CD4-positive, alpha-beta T cell (primary cell): ENCODE measurements at regions not wholly inside any gene's neighbourhood (a gene's known extent, or its start where the extent isn't known, plus 50 kb on each side); places are given as distances from the start of the nearest gene placed in this dataset.

Experiments used
- ATAC-seq: fragments of 200-7000 bp; cut with Tn5 transposase; one replicate; pipeline ENCODE4 v1.10.0; 2022; ENCODE audit warnings: mild to moderate bottlenecking; ENCODE audit not compliant: poor library complexity
- CTCF ChIA-PET: fragments of 350-600 bp; sonication (Branson Sonifier 250); formaldehyde crosslinking; loops from one replicate; lab custom pipeline; 2021; ENCODE audit warnings: antibody characterized with exemption, inconsistent platforms; lab: Charles Lee
- POLR2A ChIA-PET: fragments of 350-600 bp; sonication (Branson Sonifier 250); formaldehyde crosslinking; loops from one replicate; lab custom pipeline; 2021; ENCODE audit warnings: antibody characterized with exemption, inconsistent platforms; lab: Charles Lee
- DNase-seq, 14 experiments: peaks; one replicate each; pipeline ENCODE4 v3.0.0-alpha.2; 2013 to 2020; ENCODE audit warnings: mixed read lengths in 2 of 14
- H3K27ac ChIP-seq, 2 donors: one replicate each; pipeline versions ENCODE4 v1.5.1 to v1.7.0; 2013; ENCODE audit warnings: low read length in 2 of 2, low read depth in 1 of 2, mild to moderate bottlenecking in 1 of 2
- H3K27me3 ChIP-seq, 2 experiments: 1 replicate in 1 of 2; 2 replicates in 1 of 2; pipeline versions ENCODE4 v1.6.1 to v1.7.0; 2013; ENCODE audit warnings: low read length in 2 of 2, control low read depth in 1 of 2, mild to moderate bottlenecking in 1 of 2, moderate library complexity in 1 of 2; ENCODE audit not compliant: insufficient read depth in 2 of 2, control insufficient read depth in 1 of 2
- H3K36me3 ChIP-seq: one replicate; pipeline ENCODE4 v1.6.1; 2013; ENCODE audit warnings: low read length, control low read depth; ENCODE audit not compliant: insufficient read depth
- H3K4me1 ChIP-seq: one replicate; pipeline ENCODE4 v1.6.1; 2013; ENCODE audit warnings: low read length, control low read depth; ENCODE audit not compliant: insufficient read depth
- H3K4me3 ChIP-seq: one replicate; pipeline ENCODE4 v1.5.1; 2013; ENCODE audit warnings: mild to moderate bottlenecking, low read length, moderate library complexity
- H3K9me3 ChIP-seq, 2 experiments: 1 replicate in 1 of 2; 2 replicates in 1 of 2; pipeline versions ENCODE4 v1.6.1 to v1.7.0; 2013; ENCODE audit warnings: low read length in 2 of 2, mild to moderate bottlenecking in 2 of 2, control low read depth in 1 of 2, moderate library complexity in 1 of 2; ENCODE audit not compliant: control insufficient read depth in 1 of 2, insufficient read depth in 1 of 2
- H3K27ac Mint-ChIP-seq: one replicate; pipeline ENCODE4 v1.8.0; 2020; ENCODE audit warnings: mixed read lengths
- H3K27me3 Mint-ChIP-seq: one replicate; pipeline ENCODE4 v1.8.0; 2021; ENCODE audit warnings: mixed read lengths
- H3K36me3 Mint-ChIP-seq: one replicate; pipeline ENCODE4 v1.8.0; 2021; ENCODE audit warnings: low read depth, mixed read lengths
- H3K4me1 Mint-ChIP-seq: one replicate; pipeline ENCODE4 v1.8.0; 2021; ENCODE audit warnings: low read depth, mixed read lengths
- H3K4me3 Mint-ChIP-seq: one replicate; pipeline ENCODE4 v1.8.0; 2020; ENCODE audit warnings: mild to moderate bottlenecking, mixed read lengths
- H3K9me3 Mint-ChIP-seq: one replicate; pipeline ENCODE4 v1.8.0; 2020; ENCODE audit warnings: mixed read lengths
- CTCF ChIP-seq: fragments of 200-600 bp; IDR thresholded peaks from one replicate; pipeline ENCODE4 v1.8.0; 2022; ENCODE audit warnings: antibody characterized with exemption, mild to moderate bottlenecking
- intact Hi-C, 2 experiments: fragments of 100-400 bp; cut with DNase I in 1 of 2; cut with micrococcal nuclease in 1 of 2; formaldehyde crosslinking; loops; one replicate each; pipeline versions ENCODE4 v1.15.1 to v1.9.0; 2023 to 2025; cut with DNase I, micrococcal nuclease

- Histone ChIP-seq H3K36me3 (no peaks in the 10 kb centered on the region), H3K4me1 (no peaks in the 10 kb centered on the region), H3K4me3 (no peak overlapping the region), H3K9me3 (peaks cover 0 to 8% of the 10 kb centered on the region in 2 experiments), H3K27me3 (no peaks in the 10 kb centered on the region), H3K27ac (no peak overlapping the region)
- no peak overlapping the region for H3K27ac Mint-ChIP-seq
- intact Hi-C loops: no loop called here
- DNase-seq: no peak
- H3K27me3 Mint-ChIP-seq: no peaks in the 10 kb centered on the region
- ATAC-seq: no peak
- H3K4me3 Mint-ChIP-seq: no peak overlapping the region
- POLR2A ChIA-PET: no interaction called here
- no peaks in the 10 kb centered on the region for H3K4me1 Mint-ChIP-seq
- no peaks in the 10 kb centered on the region for H3K36me3 Mint-ChIP-seq
- peaks cover 14% of the 10 kb centered on the region for H3K9me3 Mint-ChIP-seq
- TF ChIP-seq CTCF: no peak
- CTCF ChIA-PET: no interaction called here
These were observed 261.2 kb downstream of the TAF11L14 start for GRCh38 chr5:17895288-17896033.

GRCh38 chr5:17896605-17897004, 262.3 kb downstream of the TAF11L14 start:
- POLR2A ChIA-PET: no interaction called here

DNA sequence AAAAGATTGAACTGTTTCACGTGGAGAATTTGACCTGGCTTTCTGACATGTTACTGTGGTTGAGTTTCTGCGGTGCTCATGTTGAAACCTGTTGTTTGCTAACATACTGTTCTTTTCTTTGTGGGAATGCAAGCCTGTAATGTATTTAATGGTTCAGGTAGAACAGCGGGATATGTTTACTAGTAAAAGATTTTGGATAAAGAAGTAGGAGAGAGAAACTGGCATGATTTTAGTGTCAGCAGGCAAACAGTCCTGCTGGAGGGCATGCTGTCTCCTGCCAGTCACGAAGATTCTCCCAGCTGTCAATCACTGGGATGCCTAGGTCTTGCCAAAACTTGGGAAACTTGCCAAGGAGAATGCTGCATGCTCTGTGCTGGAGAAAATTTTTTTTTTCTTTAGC, 263.5 kb downstream of the TAF11L14 start:
- no peak overlapping the region for H3K27ac ChIP-seq
- no peaks in the 10 kb centered on the region for H3K36me3 ChIP-seq
- intact Hi-C loops: no loop called here
- peaks cover 0 to 8% of the 10 kb centered on the region in 2 experiments for H3K9me3 ChIP-seq
- ChIA-PET CTCF (no interaction called here), POLR2A (no interaction called here)
- DNase-seq (no peak), ATAC-seq (no peak)
- TF ChIP-seq CTCF: no peak
- H3K4me1 ChIP-seq: no peaks in the 10 kb centered on the region
- no peaks in the 10 kb centered on the region for H3K27me3 Mint-ChIP-seq
- no peaks in the 10 kb centered on the region for H3K27me3 ChIP-seq
- no peaks in the 10 kb centered on the region for H3K36me3 Mint-ChIP-seq
- no peak overlapping the region for H3K4me3 ChIP-seq
- H3K4me3 Mint-ChIP-seq: no peak overlapping the region
- H3K9me3 Mint-ChIP-seq: peaks cover 15% of the 10 kb centered on the region
- no peak overlapping the region for H3K27ac Mint-ChIP-seq
- H3K4me1 Mint-ChIP-seq: no peaks in the 10 kb centered on the region

More at GRCh38 chr5:17896605-17897004, 262.3 kb downstream of the TAF11L14 start:
- Histone ChIP-seq H3K27ac (no peak overlapping the region), H3K4me1 (no peaks in the 10 kb centered on the region), H3K27me3 (no peaks in the 10 kb centered on the region), H3K4me3 (no peak overlapping the region), H3K36me3 (no peaks in the 10 kb centered on the region), H3K9me3 (peaks cover 0 to 8% of the 10 kb centered on the region in 2 experiments)
- Mint-ChIP-seq H3K4me3 (no peak overlapping the region), H3K36me3 (no peaks in the 10 kb centered on the region), H3K27ac (no peak overlapping the region), H3K9me3 (peaks cover 14% of the 10 kb centered on the region), H3K27me3 (no peaks in the 10 kb centered on the region), H3K4me1 (no peaks in the 10 kb centered on the region)
- intact Hi-C loops: no loop called here
- DNase-seq (no peak), ATAC-seq (no peak)
- CTCF ChIA-PET: no interaction called here
- no peak for TF ChIP-seq CTCF
